PC-3 (cell line): ENCODE measurements at regions not wholly inside any gene's neighbourhood (a gene's known extent, or its start where the extent isn't known, plus 50 kb on each side); places are given as distances from the start of the nearest gene placed in this dataset.

Experiments used
- EZH2 ChIP-seq: fragments of 300-600 bp; sonication (generic); IDR thresholded peaks from one replicate; pipeline ENCODE4 v1.6.1; 2017; ENCODE audit warnings: antibody characterized with exemption, mild to moderate bottlenecking, low read length; ENCODE audit not compliant: unreplicated experiment
- TF ChIP-seq, protein P1 (sequence below): fragments of 300-600 bp; sonication (generic); conservative IDR thresholded peaks from 2 replicates; pipeline ENCODE4 v1.5.1; 2017; ENCODE audit warnings: antibody characterized with exemption, low read depth, mild to moderate bottlenecking, low read length

DNA sequence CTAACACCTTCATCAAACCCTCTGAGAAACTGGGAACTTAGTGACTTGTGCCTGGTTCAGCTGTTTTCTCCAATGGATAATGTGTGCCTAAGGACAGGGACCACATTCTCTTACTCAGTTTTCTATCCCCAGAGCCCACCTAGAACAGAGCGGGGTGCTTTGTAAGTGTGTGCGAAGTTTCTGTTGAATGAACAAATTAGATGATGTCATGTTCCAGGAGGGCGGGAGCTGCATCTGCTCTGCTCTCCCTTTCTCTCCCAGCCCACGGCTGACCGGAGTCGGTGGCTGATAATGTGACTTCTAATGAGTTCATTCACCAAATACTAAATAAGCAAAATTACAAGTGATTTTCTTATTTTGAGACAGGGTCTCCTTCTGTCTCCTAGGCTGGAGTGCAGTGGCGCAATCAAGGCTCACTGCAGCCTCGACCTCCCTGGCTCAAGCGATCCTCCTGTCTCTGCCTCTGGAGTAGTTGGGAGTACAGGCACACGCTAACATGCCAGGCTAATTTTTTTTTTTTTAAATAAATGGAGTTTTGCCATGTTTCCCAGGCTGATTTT, 60.7 kb upstream of the FNDC1 start:
- no peak for TF ChIP-seq EZH2
- TF ChIP-seq, protein P1, sequence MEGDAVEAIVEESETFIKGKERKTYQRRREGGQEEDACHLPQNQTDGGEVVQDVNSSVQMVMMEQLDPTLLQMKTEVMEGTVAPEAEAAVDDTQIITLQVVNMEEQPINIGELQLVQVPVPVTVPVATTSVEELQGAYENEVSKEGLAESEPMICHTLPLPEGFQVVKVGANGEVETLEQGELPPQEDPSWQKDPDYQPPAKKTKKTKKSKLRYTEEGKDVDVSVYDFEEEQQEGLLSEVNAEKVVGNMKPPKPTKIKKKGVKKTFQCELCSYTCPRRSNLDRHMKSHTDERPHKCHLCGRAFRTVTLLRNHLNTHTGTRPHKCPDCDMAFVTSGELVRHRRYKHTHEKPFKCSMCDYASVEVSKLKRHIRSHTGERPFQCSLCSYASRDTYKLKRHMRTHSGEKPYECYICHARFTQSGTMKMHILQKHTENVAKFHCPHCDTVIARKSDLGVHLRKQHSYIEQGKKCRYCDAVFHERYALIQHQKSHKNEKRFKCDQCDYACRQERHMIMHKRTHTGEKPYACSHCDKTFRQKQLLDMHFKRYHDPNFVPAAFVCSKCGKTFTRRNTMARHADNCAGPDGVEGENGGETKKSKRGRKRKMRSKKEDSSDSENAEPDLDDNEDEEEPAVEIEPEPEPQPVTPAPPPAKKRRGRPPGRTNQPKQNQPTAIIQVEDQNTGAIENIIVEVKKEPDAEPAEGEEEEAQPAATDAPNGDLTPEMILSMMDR, result no peak
